ENCODE measurements at regions not wholly inside any gene's neighbourhood (a gene's known extent, or its start where the extent isn't known, plus 50 kb on each side); places are given as distances from the start of the nearest gene placed in this dataset.
"Not testable (repeated sequence)": the region's sequence is repeated elsewhere in the genome, so short reads cannot be mapped to it uniquely, and the experiment has no call there.

DNA sequence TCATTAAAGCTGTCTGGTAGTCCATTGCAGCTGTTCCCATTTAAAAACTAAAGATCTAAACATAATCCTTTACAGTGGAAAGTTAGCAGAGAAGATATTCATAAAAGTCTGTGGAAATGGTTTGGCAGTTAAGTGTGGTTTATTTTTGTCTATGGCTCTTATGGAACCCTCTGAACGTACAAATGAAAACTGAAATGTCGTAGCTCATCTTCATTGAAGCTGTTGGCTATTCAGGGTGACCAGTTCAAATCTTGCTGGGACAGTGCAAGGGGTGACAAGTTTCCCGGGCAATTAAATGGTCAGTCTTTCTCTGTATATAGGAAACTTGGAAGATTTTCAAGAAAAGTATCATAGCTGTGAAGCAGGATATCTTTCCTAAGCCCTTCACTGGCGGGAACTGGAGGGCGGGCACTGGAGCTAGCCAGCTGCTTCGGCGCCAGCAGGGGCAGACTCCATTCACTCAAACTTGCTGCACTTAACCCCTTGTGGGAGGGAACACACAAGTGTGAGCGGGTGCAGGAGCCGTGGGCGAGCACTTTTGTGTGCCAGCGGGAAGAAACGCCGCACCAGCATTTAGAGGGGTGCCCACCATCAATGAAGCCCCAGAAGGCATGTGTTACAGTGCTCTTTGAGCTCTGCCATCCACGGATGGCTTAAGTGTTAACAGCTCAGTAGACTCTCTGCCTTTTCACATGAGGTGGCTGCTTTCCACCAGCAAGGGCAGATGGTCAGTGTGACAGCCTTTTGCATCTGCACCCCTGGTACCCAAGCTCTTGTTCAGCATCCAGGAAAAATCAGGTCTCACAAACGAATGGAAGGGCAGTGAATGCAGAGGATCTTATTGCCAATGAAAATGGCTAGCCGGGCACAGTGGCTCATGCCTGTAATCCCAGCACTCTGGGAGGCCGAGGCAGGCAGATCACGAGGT, 232.1 kb upstream of the KAZN start:
- DNase-seq: peak; percentile 90

DNA sequence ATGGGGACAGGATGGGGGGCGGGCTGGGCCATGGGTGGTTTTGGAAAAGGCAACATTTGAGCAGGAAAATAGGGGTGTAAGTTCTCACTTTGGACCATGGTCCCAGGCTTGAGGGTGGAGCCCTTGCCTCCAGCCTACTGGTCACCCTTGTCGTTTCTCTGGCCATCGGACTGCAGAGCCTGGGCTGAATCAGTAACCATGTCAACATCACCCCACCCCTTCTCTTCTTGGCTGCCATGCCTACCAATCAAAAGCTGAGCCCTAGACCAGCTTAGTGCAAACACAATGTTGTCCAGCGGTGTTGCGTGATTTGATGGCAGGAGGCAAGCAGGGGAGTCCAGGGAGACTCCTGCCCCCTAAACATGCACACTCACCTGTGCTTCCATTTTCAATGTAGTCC, 231.0 kb upstream of the KAZN start:
- DNase-seq: no peak

DNA sequence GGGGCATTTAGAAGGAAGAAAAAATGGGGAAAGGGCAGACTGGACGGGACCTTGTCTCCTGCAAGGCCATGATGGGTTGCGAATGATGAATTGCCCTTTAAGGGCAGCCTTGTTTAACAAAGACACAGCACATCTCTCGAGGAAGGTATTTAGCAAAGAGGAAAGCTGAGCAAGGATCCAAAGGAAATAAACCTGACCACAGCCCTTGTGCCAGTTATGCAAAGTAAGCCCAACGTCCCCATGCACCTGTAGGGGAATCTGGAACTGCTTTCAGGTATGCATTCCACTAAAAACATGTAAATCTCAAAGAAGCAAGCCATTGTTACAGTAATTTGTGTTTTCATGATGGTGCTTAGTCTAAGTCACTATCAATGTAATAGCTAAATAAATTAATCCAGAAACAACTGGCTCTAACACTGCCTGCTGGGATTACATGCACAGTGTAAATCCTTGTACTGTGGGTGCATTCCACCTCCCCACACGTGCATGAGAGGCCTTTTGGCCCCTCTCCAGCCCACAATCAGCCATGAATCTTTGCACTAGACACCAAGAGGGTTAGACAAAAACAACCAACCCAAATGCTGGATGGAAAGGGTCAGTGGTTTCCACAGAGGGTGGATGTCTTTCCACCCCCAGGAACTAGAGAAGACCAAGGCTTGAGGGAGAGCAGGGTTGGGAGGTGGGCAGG, 228.8 kb upstream of the KAZN start:
- DNase-seq: no peak

DNA sequence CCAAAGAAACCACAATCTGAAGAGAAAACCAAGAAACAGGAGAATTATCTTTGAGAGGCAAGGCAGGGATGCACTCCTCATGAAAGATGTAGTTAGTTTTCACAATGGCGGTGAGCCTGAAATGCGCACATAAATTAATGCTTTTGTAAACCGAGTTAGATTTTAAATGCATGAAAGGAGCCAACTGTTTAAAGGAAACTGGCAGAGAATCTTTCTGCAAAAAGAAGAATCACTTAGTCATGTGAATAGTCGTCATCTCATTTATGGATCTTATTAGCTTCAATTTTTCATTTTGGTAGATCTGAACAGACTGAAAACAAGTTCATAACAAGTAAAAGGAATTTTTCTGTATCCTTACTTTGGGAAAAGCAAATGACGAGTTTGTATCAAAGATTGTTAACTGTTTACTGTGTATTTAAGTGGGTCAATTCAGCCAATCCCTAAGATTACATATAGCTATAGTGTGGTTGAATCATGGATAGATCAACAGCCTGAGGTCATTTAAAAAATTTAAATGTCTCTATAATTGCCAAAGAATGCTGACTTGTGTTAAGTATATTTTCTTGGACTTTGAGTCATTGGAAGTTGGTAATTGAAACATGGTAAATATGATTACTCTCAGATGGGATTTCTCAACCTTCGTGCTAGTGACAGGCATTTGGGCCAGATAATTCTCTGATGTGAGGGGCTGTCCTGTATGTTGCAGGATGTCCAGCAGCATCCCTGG, 226.6 kb upstream of the KAZN start:
- DNase-seq: no peak

DNA sequence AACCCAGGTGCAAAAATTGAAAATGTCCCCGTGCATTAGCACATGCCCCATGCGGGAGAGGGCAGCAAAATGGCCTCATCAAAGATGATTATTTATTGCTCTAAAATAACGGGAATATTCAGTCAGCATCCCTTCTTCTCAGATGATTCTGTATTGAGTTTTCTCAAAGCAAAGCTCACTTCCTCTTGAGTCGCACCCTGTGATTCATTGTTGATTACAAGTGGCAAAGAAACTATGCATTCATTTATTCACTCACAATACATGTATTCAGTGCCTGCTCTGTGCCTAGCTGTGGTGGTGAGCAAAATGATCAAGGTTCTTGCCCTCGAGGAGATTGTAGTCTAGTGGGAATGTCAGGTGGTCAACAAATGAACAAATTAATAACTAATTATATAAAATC, 226.0 kb upstream of the KAZN start:
- DNase-seq: no peak

DNA sequence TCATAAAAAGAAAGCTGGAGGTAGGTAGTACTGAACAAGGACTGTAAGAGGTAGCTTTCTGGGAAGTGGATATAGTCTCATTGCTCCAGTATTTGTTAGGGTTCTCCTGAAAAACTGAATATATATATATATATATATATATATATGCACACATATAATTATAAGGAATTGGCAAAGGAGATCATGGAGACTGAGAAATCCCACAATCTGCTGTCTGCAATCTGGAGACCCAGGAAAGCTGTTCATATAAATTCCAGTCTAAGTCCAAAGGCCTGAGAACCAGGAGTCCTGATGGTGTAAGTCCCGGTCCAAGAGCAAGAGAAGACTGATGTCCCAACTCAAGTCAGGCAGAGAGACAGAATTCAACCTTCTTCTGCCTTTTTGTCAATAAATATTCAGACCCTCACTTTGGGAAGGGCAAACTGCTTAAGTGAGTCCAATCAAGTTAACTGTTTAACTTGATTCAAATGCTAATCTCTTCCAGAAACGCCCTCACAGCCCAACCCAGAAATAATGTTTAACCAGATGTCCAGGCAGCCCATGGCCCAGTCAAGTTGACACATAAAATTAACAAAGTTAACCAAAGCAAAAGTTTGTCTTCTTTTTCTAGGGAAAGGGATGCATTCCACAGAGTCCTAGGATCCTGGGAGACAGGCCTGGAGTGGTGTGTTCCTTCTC, 225.3 kb upstream of the KAZN start:
- DNase-seq: no peak

DNA sequence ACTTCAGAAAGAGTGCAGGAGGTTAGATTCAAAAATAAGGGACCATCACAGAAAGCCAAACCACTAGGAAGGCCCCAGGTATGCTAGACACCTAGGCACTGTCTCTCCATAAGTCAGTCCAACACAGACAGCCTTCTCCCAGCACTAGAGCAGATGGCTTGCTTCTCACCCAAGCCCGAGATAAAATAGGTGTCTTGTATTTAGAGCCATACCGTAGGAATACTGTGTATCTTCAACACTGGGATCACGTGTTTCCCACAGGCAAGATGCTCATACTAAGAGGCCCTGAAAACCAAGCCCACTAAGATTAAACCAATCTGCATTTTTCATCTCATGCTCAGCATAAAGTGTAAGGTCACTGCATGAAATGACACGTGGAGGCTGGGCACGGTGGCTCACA, 223.3 kb upstream of the KAZN start:
- no peak for DNase-seq

DNA sequence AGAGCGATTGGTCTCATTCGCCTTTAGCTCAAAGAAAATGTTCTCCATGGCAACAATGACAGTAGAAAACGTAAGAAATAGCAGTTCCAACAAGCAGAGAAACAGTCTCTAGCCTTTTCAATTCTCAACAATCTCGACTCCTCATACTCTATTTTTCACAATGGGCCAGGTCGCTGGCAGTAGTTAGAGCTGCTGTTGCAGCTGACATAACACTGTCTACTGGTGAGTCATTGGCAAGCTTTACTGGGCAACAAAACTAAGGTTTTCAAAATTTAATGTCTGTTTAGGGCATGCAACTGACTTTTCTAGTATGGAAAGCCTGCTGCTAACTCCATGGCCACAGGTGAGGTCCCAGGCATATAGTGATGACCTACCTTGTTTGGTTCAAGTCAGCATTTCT, 221.1 kb upstream of the KAZN start:
- no peak for DNase-seq

DNA sequence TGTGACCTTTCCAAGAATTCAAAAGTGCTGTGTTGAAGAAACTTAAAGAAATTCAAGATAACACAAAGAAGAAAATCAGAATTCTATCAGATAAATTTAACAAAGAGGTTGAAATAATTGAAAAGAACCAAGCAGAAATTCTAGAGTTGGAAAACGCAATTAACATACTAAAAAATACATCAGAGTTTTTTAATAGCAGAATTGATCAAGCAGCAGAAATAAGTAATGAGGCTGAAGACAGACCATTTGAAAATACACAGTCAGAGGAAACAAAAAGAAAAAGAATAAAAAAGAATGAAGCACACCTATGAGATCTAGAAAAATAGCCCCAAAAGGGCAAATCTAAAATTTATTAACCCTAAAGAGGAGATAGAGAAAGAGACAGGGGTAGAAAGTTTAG, 218.1 kb upstream of the KAZN start:
- DNase-seq: no peak

DNA sequence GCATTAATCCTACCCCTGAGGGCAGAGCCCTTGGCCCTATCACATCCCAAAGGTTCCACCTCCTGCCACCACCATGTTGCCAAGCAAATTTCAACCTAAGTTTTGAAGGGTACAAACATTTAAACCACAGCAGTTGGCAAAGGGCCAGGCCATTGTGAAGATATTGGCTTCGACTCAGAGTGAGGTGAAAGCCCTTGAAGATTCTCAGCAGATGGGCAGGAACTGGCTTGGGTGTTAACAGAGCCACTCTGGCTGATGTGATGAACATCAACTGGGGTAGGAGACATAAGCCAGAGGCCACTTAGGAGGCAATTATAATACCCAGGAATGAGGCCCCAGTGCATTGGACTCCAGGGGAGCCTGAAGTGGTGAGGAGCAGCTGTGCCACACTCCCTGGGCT, 207.7 kb upstream of the KAZN start:
- no peak for DNase-seq

DNA sequence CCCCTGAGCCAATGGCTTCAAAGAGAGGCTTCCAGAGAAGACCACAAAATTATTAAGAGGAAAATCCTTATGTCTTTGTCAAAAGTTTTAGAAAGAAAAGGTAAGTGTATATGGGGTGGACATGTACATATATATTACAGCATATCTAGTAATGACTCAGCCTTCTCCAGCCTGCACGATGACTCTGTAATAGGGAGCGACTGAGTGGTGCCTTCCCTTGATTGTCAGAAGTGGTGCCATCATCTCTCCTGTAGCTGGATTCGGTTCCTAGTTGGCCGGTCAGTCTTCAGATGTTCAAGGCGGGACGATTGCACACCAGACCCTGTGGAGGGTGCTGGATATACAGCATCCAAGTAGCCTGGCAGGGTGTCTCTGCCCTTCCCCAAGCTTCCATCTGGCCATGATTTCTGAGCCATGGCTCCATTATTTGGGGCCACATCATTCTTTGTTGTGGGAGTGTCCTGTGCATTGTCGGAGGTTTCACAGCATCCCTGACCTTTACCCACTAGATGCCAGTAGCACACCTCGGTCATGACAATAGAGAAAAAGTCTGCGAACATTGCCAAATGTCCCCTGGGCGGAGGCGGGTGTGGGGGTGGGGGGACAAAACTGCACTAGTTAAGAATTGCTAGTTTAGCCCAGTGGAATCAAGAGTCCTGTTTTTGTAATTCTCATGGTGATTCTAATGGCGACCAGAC, 206.2 kb upstream of the KAZN start:
- no peak for DNase-seq

DNA sequence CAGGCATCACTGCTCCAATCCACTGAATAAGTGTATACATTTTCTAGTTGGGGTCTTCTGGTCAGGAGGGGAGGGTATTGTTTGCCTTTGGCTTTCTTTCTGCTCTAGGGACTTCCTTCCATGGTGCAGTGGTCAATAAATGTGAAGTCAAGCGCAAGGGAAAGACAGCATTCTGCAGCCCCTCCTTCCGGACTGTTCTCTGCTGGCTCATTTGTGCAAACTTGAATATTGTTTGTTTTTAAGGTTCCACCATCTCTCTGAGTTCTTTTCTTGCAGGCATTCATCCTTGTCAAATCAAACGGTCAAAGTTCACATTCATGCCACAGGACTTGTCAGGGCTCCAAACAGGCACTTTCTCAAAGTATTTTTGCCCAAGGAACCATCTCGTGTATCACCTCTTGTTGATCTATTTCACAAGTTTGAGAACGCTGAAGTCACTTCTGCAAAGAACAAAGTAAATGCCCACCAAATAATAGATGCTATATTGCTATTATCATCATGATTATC, 205.6 kb upstream of the KAZN start:
- DNase-seq: no peak

DNA sequence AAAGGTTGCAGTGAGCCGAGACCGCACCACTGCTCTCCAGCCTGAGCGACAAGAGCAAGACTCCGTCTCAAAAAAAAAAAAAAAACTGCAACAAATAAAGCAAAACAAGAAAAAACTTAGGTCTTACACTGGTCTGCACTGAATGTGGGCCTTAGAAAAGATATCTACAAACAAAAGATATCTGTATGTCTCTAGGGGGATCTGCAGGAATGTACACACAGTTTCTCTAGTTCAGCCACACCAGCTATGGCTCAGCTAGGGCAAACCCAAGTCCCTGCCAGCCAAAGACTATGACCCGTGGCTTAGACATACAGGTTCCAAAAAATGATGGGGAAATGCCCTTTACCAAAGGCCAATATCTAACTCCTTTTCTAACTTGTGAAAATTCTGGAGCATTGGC, 202.4 kb upstream of the KAZN start:
- DNase-seq: no peak

DNA sequence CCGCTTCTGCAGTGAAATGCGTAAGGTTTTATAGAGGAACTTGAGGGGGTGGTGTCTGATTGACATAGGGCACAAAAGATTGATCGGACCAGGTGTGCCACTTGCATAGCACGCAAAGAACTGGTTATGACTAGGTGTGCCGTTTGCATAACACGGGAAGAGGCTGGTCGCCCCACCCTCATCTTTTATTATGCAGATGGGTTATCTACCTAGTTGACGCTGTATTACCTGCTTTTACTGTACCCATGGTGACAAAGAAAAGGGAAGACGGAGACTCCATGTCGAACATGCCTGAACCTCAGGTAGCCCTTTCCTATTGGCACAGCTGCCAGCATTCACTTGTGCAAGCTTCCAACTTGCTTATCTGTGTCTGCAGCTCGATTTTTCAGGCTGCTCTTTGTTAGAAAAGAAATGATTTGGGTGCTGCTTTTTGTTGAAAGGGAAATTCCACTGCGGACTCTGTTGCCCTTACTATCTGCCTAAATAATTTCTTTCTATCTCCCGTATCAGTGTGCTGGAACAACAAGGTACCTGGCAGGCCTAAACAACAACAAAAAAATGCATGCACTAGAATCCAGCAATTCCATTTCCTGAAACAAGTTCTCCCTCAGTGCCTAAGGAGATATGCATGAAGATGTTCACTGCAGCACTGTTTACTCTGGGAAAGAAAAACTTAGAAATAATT, 194.4 kb upstream of the KAZN start:
- DNase-seq: no peak

DNA sequence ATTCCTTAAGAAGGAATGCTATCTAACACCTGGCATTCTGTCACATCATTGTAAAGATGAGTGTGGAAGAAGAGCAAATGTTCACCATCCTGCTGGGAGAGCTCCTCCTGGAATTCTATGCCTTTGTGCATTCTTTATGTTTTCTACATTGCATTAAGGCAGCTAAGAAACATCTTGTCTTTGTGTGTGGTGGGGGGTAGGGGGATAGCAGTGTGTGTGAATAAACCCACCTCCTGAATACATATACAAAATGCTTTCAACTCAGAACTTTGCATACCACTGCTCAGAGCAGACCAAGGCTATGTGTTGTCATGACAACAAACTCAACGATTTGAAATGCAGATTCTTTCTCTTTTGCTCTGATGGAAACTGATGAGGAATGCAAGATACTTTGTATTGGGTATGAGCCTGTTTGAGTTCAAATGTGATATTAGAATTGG, 193.6 kb upstream of the KAZN start:
- DNase-seq: no peak

DNA sequence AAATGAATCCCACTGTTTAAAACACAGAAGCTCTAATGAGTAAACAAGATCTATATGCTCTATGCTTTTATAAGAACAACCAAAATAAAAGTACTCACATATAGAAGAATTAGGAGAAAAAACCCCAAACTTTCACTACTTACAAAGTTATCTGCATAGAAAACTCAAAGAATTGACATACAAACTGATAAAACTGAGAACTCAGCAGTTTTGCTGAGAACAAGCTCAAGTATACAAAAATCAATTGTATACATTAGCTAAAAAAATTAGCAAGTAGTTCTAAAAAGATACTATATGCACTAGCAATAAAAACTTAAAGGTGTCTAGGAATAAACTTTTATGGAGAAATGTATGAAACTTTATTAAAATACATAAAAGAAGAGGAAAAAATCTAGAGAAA, 186.2 kb upstream of the KAZN start:
- no peak for DNase-seq

DNA sequence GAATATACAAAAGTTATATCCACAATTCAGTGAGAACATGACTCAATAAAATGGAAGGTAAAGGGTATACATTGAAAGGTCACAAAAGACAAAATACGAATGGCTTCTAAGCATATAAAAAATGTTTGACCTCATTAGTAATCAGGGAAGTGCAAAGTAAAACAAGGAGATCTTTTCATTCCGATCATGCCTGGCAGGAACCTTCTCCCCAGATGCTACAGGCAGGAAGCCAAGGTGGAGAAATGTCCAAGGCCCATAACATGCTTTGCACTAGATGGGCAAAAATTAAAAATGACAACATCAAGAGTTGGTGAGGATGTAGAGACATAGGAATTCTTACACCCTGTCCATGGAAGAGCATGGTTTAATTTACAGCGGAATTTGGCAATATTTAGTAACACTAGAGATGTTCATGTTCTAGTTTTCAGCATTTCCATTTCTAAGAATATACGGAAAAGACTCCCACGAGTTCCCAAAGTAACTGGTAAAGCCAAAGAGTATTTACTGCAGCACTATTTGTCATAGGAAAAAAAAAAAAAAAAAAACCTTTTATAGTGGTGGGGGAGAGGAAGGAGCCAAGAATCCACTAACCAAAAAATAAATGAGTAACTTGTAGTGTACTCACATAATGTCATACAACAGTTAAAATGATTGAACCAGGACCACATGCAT, 184.5 kb upstream of the KAZN start:
- DNase-seq: peak; percentile 38

DNA sequence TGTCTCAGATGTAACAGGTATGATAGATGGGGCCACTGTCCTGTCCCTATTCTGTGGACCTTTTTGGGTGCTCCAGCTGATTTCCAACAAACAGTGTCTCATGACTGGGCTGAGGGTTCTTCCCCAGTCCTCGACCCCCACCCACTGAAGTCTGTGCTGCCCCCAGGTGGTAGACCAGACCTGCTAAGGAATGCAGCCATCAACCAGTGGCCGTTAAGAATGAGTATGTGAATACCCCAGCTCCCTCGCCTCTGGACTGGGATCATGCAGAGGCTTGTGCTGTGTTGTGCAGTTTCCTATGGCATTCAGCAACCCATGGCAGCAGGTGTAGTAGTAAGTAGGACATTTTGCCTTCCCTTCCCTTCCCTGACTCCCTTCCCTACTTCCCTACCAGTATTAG, 183.1 kb upstream of the KAZN start:
- DNase-seq: no peak

DNA sequence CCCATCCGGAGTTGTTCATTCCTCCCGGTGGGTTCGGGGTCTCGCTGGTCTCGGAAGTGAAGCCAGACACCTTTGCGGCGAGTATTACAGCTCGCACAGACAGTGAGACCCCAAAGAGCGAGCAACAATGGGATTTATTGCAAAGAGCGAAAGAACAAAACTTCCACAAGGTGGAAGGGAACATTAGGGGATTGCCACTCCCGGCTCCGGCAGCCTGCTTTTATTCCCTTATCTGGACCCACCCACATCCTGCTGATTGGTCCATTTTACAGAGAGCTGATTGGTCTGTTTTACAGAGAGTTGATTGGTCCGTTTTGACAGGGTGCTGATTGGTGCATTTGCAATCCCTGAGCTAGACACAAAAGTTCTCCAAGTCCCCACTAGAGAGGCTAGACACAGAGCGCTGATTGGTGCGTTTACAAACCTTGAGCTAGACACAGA, 178.7 kb upstream of the KAZN start:
- DNase-seq: not testable (repeated sequence)

DNA sequence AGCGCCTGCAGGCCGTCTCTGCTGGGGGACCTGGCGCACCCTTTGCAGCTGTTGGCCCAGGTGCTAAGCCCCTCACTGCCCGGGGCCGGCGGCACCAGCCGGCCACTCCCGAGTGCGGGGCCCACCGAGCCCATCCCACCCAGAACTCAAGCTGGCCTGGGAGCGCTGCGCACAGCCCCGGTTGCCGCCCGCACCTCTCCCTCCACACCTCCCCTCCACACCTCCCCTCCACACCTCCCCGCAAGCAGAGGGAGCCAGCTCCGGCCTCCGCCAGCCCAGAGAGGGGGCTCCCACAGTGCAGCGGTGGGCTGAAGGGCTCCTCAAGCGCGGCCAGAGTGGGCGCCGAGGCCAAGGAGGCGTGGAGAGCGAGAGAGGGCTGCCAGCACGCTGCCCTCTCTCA, 177.8 kb upstream of the KAZN start:
- no peak for DNase-seq

Measured in left hindlimb (tissue), 1 donor.